Ovary (tissue), 7 donors: ENCODE measurements at regions not wholly inside any gene's neighbourhood (a gene's known extent, or its start where the extent isn't known, plus 50 kb on each side); places are given as distances from the start of the nearest gene placed in this dataset.

Source experiments
- DNase-seq, 5 donors: peaks; one replicate each; pipeline ENCODE4 v3.0.0-alpha.2; 2019 to 2020
- H3K27ac ChIP-seq, 2 donors: fragments of 200-600 bp; one replicate each; pipeline versions ENCODE4 v1.5.1 to v1.8.0; 2019 to 2022
- H3K27me3 ChIP-seq: fragments of 200-600 bp; one replicate; pipeline ENCODE4 v1.8.0; 2022
- H3K36me3 ChIP-seq: fragments of 200-600 bp; sonication (generic); one replicate; pipeline ENCODE4 v1.5.1; 2019
- H3K4me1 ChIP-seq: one replicate; pipeline ENCODE4 v1.8.1; 2013; ENCODE audit warnings: mild to moderate bottlenecking, moderate library complexity; ENCODE audit not compliant: insufficient read depth
- H3K4me3 ChIP-seq: fragments of 200-600 bp; sonication (generic); one replicate; pipeline ENCODE4 v1.5.1; 2017
- H3K9me3 ChIP-seq, 2 donors: fragments of 200-600 bp in 1 of 2; sonication (generic) in 1 of 2; one replicate each; pipeline versions ENCODE4 v1.5.1 to v1.8.1; 2013 to 2019; ENCODE audit warnings: mild to moderate bottlenecking in 1 of 2, moderate library complexity in 1 of 2
- CTCF ChIP-seq, 3 donors: fragments of 450-650 bp in 2 of 3; fragments of 200-600 bp in 1 of 3; IDR thresholded peaks; one replicate each; pipeline versions ENCODE4 v1.5.1 to v1.8.0; 2016 to 2022; ENCODE audit warnings: antibody characterized with exemption in 3 of 3, mild to moderate bottlenecking in 1 of 3
- EP300 ChIP-seq: sonication (generic); formaldehyde crosslinking; IDR thresholded peaks from one replicate; pipeline ENCODE4 v1.6.1; 2017; ENCODE audit warnings: antibody characterized with exemption
- POLR2A ChIP-seq: fragments of 450-650 bp; IDR thresholded peaks from one replicate; pipeline ENCODE4 v1.6.1; 2017; ENCODE audit warnings: antibody characterized with exemption, mild to moderate bottlenecking, moderate library complexity
- WGBS, 3 donors: extraction: QIAGEN DNeasy Blood & Tissue Kit in 1 of 3; methylation state at CpG; one replicate each; pipeline versions ENCODE4 v1.1.5 to v1.1.7; 2013 to 2017; 5-methylcytosine and 5-hydroxymethylcytosine counted together
- intact Hi-C, 4 donors: fragments of 100-400 bp; cut with DNase I; formaldehyde crosslinking; loops; one replicate each; pipeline versions ENCODE4 v1.11.0 to v1.15.1; 2022 to 2023
- donor health status: DM: no; HTN: no; CAD: no; lungs with moderate emphysema.
- donor health status: DM: no; HTN: no; CAD: no.
- donor health status: Bipolar disorder and iron deficiency.
- donor health status: DM: no; HTN: no; CAD: no.
- donor health status: DM: yes; HTN: yes; CAD: no.

- Histone ChIP-seq H3K36me3 (no peaks in the 10 kb centered on the region), H3K27me3 (no peaks in the 10 kb centered on the region), H3K27ac (no peak overlapping the region), H3K4me3 (no peak overlapping the region), H3K4me1 (no peaks in the 10 kb centered on the region), H3K9me3 (no peaks in the 10 kb centered on the region)
- TF ChIP-seq POLR2A (no peak), CTCF (IDR thresholded peaks at IDR 0.05) (no peak), EP300 (no peak)
- WGBS, 3 donors, result 53 to 62% (median 60%) methylated on average over 7 of the region's 7 CpGs
- intact Hi-C loops, result no loop called here
- no peak for DNase-seq
Measured at GRCh38 chr6:134503585-134504281, 185.8 kb upstream of the SGK1 start.

- Histone ChIP-seq H3K9me3 (no peaks in the 10 kb centered on the region), H3K36me3 (no peaks in the 10 kb centered on the region), H3K4me3 (no peak overlapping the region), H3K4me1 (no peaks in the 10 kb centered on the region), H3K27ac (no peak overlapping the region), H3K27me3 (no peaks in the 10 kb centered on the region)
- TF ChIP-seq POLR2A (no peak), EP300 (no peak), CTCF (IDR thresholded peaks at IDR 0.05) (no peak)
- WGBS, 3 donors, result 84 to 85% (median 85%) methylated on average over 12 of the region's 12 CpGs
- intact Hi-C loops, result no loop called here
- no peak for DNase-seq
Measured at GRCh38 chr6:134502614-134503549, 185.0 kb upstream of the SGK1 start.

GRCh38 chr6:134495890-134496248, 178.0 kb upstream of the SGK1 start:
- no peaks in the 10 kb centered on the region for H3K27me3 ChIP-seq
- TF ChIP-seq EP300 (no peak), POLR2A (no peak), CTCF (IDR thresholded peaks at IDR 0.05) (no peak)
- no peaks in the 10 kb centered on the region for H3K36me3 ChIP-seq
- intact Hi-C loops, result no loop called here
- H3K9me3 ChIP-seq, result no peaks in the 10 kb centered on the region
- H3K27ac ChIP-seq, result no peak overlapping the region
- DNase-seq, result no peak
- no peak overlapping the region for H3K4me3 ChIP-seq
- WGBS, 3 donors, result 65 to 89% (median 74%) methylated on average over 5 to 9 of the region's 9 CpGs
- no peaks in the 10 kb centered on the region for H3K4me1 ChIP-seq

- H3K4me3 ChIP-seq, result no peak overlapping the region
- no peaks in the 10 kb centered on the region for H3K27me3 ChIP-seq
- no peaks in the 10 kb centered on the region for H3K36me3 ChIP-seq
- 85 to 88% (median 85%) methylated on average over 1 of the region's 1 CpG for WGBS, 3 donors
- no peak overlapping the region for H3K27ac ChIP-seq
- intact Hi-C loops, result no loop called here
- H3K4me1 ChIP-seq, result no peaks in the 10 kb centered on the region
- TF ChIP-seq CTCF (IDR thresholded peaks at IDR 0.05) (no peak), POLR2A (no peak), EP300 (no peak)
- H3K9me3 ChIP-seq, result no peaks in the 10 kb centered on the region
- DNase-seq, result no peak
Measured at GRCh38 chr6:134495203-134495889, 177.4 kb upstream of the SGK1 start.
